HCT116 (cell line): ENCODE measurements at regions not wholly inside any gene's neighbourhood (a gene's known extent, or its start where the extent isn't known, plus 50 kb on each side); places are given as distances from the start of the nearest gene placed in this dataset.

Experiments used
- ATAC-seq: fragments of 200-7000 bp; cut with Tn5 transposase; 2 replicates; pipeline ENCODE4 v1.9.1; 2020; ENCODE audit warnings: mild to moderate bottlenecking, moderate library complexity
- BruUV-seq: library from RNA; stranded (reverse); fragments of 400-500 nt; replicated peaks from 2 replicates; lab custom pipeline; 2021; lab: Mats Ljungman, UMichigan
- CTCF ChIA-PET: fragments of 300-600 bp; sonication (Branson Sonifier 250); formaldehyde crosslinking; loops from one replicate; lab custom pipeline; 2021; ENCODE audit warnings: antibody characterized with exemption; lab: Charles Lee
- POLR2A ChIA-PET: fragments of 300-600, 350-600 bp; sonication (Branson Sonifier 250); formaldehyde crosslinking; loops from one replicate; lab custom pipeline; 2021; ENCODE audit warnings: antibody characterized with exemption; lab: Charles Lee
- RAD21 ChIA-PET, 2 experiments: fragments of 300-600 bp; sonication (Branson Sonifier 250); formaldehyde crosslinking; loops; one replicate each; lab custom pipeline; 2023; ENCODE audit warnings: low total read pairs in 2 of 2; ENCODE audit not compliant: uncharacterized antibody in 2 of 2, unreplicated experiment in 2 of 2, low non-redundant PET in 1 of 2; lab: Charles Lee
- DNase-seq: peaks from one replicate; pipeline ENCODE4 v3.0.0-alpha.2; 2010; ENCODE audit warnings: low read depth, low spot score
- H2AFZ ChIP-seq: fragments of 200-600 bp; shearing (Covaris generic), sonication (generic); 2 replicates; pipeline ENCODE4 v1.6.1; 2017; ENCODE audit warnings: low read depth, mixed run types, mixed read lengths, antibody characterized with exemption, low read length; ENCODE audit not compliant: poor library complexity, severe bottlenecking
- H3K27ac ChIP-seq: 2 replicates; pipeline ENCODE4 v1.5.1; 2012; ENCODE audit warnings: low read depth, low read length
- H3K27me3 ChIP-seq: fragments of 200-600 bp; sonication (generic); 2 replicates; pipeline ENCODE4 v1.6.1; 2016; ENCODE audit warnings: mixed run types, low read length, mixed read lengths; ENCODE audit not compliant: insufficient read depth
- H3K36me3 ChIP-seq, 2 experiments: fragments of 200-500 bp in 1 of 2; fragments of 200-600 bp in 1 of 2; sonication (Bioruptor generic) in 1 of 2; sonication (generic) in 1 of 2; 2 replicates each; pipeline versions ENCODE4 v1.5.1 to v1.6.1; 2014 to 2016; ENCODE audit warnings: low read length in 2 of 2, inconsistent platforms in 1 of 2, mixed read lengths in 1 of 2, mixed run types in 1 of 2; ENCODE audit not compliant: insufficient read depth in 2 of 2, control insufficient read depth in 1 of 2
- H3K4me1 ChIP-seq, 2 experiments: fragments of 200-600 bp in 1 of 2; sonication (generic) in 1 of 2; 2 replicates each; pipeline versions ENCODE4 v1.5.1 to v1.6.1; 2012 to 2017; ENCODE audit warnings: low read length in 2 of 2, inconsistent platforms in 1 of 2, mild to moderate bottlenecking in 1 of 2, mixed read lengths in 1 of 2, mixed run types in 1 of 2, moderate library complexity in 1 of 2; ENCODE audit not compliant: insufficient read depth in 2 of 2, control insufficient read depth in 1 of 2
- H3K4me2 ChIP-seq: fragments of 200-600 bp; sonication (generic); 2 replicates; pipeline ENCODE4 v1.6.1; 2017; ENCODE audit warnings: mixed run types, low read length, mixed read lengths
- H3K4me3 ChIP-seq, 2 experiments: fragments of 200-600 bp in 1 of 2; sonication (generic) in 1 of 2; replicated peaks in 1 of 2; 2 replicates each; pipeline ENCODE4 v1.5.1; 2011 to 2016; ENCODE audit warnings: low read length in 2 of 2, control low read depth in 1 of 2, low read depth in 1 of 2, mild to moderate bottlenecking in 1 of 2, mixed read lengths in 1 of 2, mixed run types in 1 of 2
- H3K79me2 ChIP-seq: fragments of 200-600 bp; sonication (generic); 2 replicates; pipeline ENCODE4 v1.6.1; 2017; ENCODE audit warnings: mild to moderate bottlenecking, mixed run types, low read length, moderate library complexity, mixed read lengths; ENCODE audit not compliant: insufficient read depth
- H3K9ac ChIP-seq: fragments of 200-600 bp; sonication (generic); 2 replicates; pipeline ENCODE4 v1.6.1; 2016; ENCODE audit warnings: low read length, mixed read lengths
- H3K9me2 ChIP-seq: fragments of 200-600 bp; sonication (generic), shearing (Covaris generic); 2 replicates; pipeline ENCODE4 v1.6.1; 2017; ENCODE audit warnings: mixed run types, mild to moderate bottlenecking, moderate library complexity; ENCODE audit not compliant: insufficient read depth
- H3K9me3 ChIP-seq, 2 experiments: fragments of 200-500 bp in 1 of 2; fragments of 200-600 bp in 1 of 2; sonication (Bioruptor generic) in 1 of 2; sonication (generic) in 1 of 2; 2 replicates each; pipeline ENCODE4 v1.6.1; 2014 to 2017; ENCODE audit warnings: low read length in 2 of 2, mixed read lengths in 2 of 2, inconsistent platforms in 1 of 2, low read depth in 1 of 2, mild to moderate bottlenecking in 1 of 2, mixed run types in 1 of 2, moderate library complexity in 1 of 2; ENCODE audit not compliant: control insufficient read depth in 1 of 2, insufficient read depth in 1 of 2
- H4K20me1 ChIP-seq: fragments of 200-600 bp; sonication (generic), shearing (Covaris generic); 2 replicates; pipeline ENCODE4 v1.6.1; 2017; ENCODE audit warnings: mixed run types, mild to moderate bottlenecking, moderate library complexity; ENCODE audit not compliant: insufficient read depth
- CEBPB ChIP-seq: IDR thresholded peaks from 2 replicates; pipeline ENCODE4 v1.6.1; 2012; ENCODE audit warnings: low read depth
- CTCF ChIP-seq, 3 experiments: fragments of 200-600 bp in 1 of 3; sonication (generic) in 1 of 3; IDR thresholded peaks in 2 of 3; conservative IDR thresholded peaks in 1 of 3; 2 replicates each; pipeline ENCODE4 v1.5.1; 2012 to 2017; ENCODE audit warnings: low read depth in 2 of 3, low read length in 2 of 3, antibody characterized with exemption in 1 of 3, borderline replicate concordance in 1 of 3, control low read depth in 1 of 3, mild to moderate bottlenecking in 1 of 3, mixed read lengths in 1 of 3, mixed run types in 1 of 3, moderate library complexity in 1 of 3; ENCODE audit not compliant: insufficient read depth in 1 of 3
- ELF1 ChIP-seq: IDR thresholded peaks from 2 replicates; pipeline ENCODE4 v1.6.1; 2012; ENCODE audit warnings: low read depth, borderline replicate concordance
- FOSL1 ChIP-seq: IDR thresholded peaks from 2 replicates; pipeline ENCODE4 v1.6.1; 2012; ENCODE audit warnings: low read depth
- RAD21 ChIP-seq: IDR thresholded peaks from 2 replicates; pipeline ENCODE4 v1.6.1; 2012; ENCODE audit warnings: low read depth, mild to moderate bottlenecking
- YY1 ChIP-seq: IDR thresholded peaks from 2 replicates; pipeline ENCODE4 v1.6.1; 2011; ENCODE audit warnings: low read length, low read depth, moderate library complexity, mild to moderate bottlenecking; ENCODE audit not compliant: insufficient replicate concordance; ENCODE audit errors: extremely low read depth
- intact Hi-C: fragments of 100-400 bp; cut with micrococcal nuclease; formaldehyde crosslinking; loops from 2 replicates; pipeline ENCODE4 v1.10.0; 2022
- TF ChIP-seq, protein P1 (sequence below): IDR thresholded peaks from 2 replicates; pipeline ENCODE4 v1.6.1; 2012; ENCODE audit warnings: low read depth
- TF ChIP-seq, protein P2 (sequence below): IDR thresholded peaks from 2 replicates; pipeline ENCODE4 v1.6.1; 2012

DNA sequence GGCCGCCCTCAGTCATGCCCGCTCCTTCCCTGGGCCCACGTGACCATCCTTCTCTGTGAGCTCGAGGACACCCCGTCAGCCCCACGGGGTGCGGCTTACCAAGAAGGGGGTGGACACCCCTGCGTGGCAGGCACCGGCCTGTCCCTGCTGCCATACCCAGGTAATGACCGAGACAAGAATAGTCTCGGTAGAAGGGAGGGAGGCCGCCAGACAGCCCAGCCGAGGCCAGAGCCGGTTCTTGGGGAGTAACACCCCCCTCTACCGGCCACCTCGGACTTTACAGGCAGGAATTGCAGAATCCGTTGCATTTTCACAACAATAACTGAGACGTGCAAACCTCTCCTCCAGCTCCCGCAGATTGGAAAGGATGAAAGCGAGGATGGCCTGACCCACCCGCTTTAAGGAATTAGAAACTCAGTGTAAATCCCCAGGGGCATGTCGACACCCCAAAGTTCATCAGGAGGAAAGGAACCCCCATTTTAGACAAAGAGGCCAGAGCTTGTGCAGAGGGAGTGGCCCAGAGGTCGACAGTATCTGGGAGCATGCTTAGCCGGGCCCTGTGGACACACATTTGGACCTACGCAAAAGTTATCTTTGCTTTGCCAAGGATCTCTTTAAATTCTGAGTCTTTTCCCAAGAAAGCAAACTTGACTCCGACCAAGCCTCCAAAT lies 60.1 kb upstream of the GLI2 start:
- Histone ChIP-seq H3K4me1 (peaks cover 0 to 11% of the 10 kb centered on the region in 2 experiments; a peak in 2 of 4 replicates), H3K9me3 (no peaks in the 10 kb centered on the region), H3K9ac (no peak overlapping the region), H3K36me3 (no peaks in the 10 kb centered on the region), H3K9me2 (no peaks in the 10 kb centered on the region), H3K4me3 (no peak overlapping the region), H4K20me1 (no peaks in the 10 kb centered on the region), H3K79me2 (no peaks in the 10 kb centered on the region), H2AFZ (peak overlapping the region; percentile 73), H3K27ac (no peak overlapping the region), H3K27me3 (no peaks in the 10 kb centered on the region), H3K4me2 (peak overlapping the region; percentile 48)
- ChIA-PET POLR2A (interaction anchor here (1.1 kb wide), 1 partner anchor 399 kb away, joined by 7 read pairs; no protein-coding TSS in a partner anchor), CTCF (interaction anchor here (0.8 to 4.1 kb wide), 8 partner anchors 9 to 363 kb away, joined by 3 to 32 read pairs (median 4); no protein-coding TSS in a partner anchor), RAD21 (interaction anchor here (0.6 to 1.2 kb wide), 4 partner anchors 11 to 332 kb away, joined by 3 to 4 read pairs (median 3); no protein-coding TSS in a partner anchor)
- ATAC-seq: peak; percentile 86
- intact Hi-C loops: loop anchor here (1.0 to 5.0 kb wide), 7 partner anchors 239 to 1033 kb away; no protein-coding TSS in a partner anchor
- BruUV-seq: no TSS peak
- TF ChIP-seq FOSL1: no peak
- TF ChIP-seq, protein P1, sequence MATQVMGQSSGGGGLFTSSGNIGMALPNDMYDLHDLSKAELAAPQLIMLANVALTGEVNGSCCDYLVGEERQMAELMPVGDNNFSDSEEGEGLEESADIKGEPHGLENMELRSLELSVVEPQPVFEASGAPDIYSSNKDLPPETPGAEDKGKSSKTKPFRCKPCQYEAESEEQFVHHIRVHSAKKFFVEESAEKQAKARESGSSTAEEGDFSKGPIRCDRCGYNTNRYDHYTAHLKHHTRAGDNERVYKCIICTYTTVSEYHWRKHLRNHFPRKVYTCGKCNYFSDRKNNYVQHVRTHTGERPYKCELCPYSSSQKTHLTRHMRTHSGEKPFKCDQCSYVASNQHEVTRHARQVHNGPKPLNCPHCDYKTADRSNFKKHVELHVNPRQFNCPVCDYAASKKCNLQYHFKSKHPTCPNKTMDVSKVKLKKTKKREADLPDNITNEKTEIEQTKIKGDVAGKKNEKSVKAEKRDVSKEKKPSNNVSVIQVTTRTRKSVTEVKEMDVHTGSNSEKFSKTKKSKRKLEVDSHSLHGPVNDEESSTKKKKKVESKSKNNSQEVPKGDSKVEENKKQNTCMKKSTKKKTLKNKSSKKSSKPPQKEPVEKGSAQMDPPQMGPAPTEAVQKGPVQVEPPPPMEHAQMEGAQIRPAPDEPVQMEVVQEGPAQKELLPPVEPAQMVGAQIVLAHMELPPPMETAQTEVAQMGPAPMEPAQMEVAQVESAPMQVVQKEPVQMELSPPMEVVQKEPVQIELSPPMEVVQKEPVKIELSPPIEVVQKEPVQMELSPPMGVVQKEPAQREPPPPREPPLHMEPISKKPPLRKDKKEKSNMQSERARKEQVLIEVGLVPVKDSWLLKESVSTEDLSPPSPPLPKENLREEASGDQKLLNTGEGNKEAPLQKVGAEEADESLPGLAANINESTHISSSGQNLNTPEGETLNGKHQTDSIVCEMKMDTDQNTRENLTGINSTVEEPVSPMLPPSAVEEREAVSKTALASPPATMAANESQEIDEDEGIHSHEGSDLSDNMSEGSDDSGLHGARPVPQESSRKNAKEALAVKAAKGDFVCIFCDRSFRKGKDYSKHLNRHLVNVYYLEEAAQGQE: no peak
- no peak for TF ChIP-seq CEBPB
- peak; percentile 25 for TF ChIP-seq YY1
- peak; percentile 81 to 87 (median 83) for TF ChIP-seq CTCF (IDR thresholded peaks at IDR 0.05 in 2 of 3, conservative IDR thresholded peaks at IDR 0.05 in 1 of 3; ENCODE audit: borderline replicate concordance in 1 of 3, insufficient read depth in 1 of 3, low read depth in 2 of 3, low read length in 2 of 3)
- TF ChIP-seq RAD21: peak; percentile 97
- TF ChIP-seq, protein P2, sequence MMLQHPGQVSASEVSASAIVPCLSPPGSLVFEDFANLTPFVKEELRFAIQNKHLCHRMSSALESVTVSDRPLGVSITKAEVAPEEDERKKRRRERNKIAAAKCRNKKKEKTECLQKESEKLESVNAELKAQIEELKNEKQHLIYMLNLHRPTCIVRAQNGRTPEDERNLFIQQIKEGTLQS: no peak
- TF ChIP-seq ELF1: no peak
- peak; percentile 53 for DNase-seq
